Endothelial cell of umbilical vein (primary cell): ENCODE measurements at regions not wholly inside any gene's neighbourhood (a gene's known extent, or its start where the extent isn't known, plus 50 kb on each side); places are given as distances from the start of the nearest gene placed in this dataset.

Experiments used
- BruUV-seq: library from RNA; stranded (reverse); fragments of 400-500 nt; replicated peaks from 2 replicates; lab custom pipeline; 2021; lab: Mats Ljungman, UMichigan
- CTCF ChIA-PET: fragments of 300-600, 350-600 bp; sonication (Branson Sonifier 250); formaldehyde crosslinking; loops from one replicate; lab custom pipeline; 2021; ENCODE audit warnings: antibody characterized with exemption, inconsistent platforms; lab: Charles Lee
- POLR2A ChIA-PET: fragments of 300-600, 350-600 bp; sonication (Branson Sonifier 250); formaldehyde crosslinking; loops from one replicate; lab custom pipeline; 2021; ENCODE audit warnings: antibody characterized with exemption, inconsistent platforms; lab: Charles Lee
- DNase-seq: peaks from one replicate; pipeline ENCODE4 v3.0.0-alpha.2; 2011; ENCODE audit warnings: low read depth, low spot score
- FAIRE-seq: peaks from 2 replicates; lab custom pipeline; 2011; peaks lifted over from hg19 to GRCh38; lab: Jason Lieb, UNC
- H2AFZ ChIP-seq: 2 replicates; pipeline ENCODE4 v1.6.0; 2012; ENCODE audit warnings: low read depth, low read length, control low read depth, inconsistent platforms
- H3K27ac ChIP-seq: 2 replicates; pipeline ENCODE4 v1.5.1; 2011; ENCODE audit warnings: low read depth, mild to moderate bottlenecking, control low read depth, low read length, moderate library complexity; ENCODE audit not compliant: insufficient read depth
- H3K27me3 ChIP-seq, 2 experiments: 2 replicates each; pipeline versions ENCODE4 v1.6.0 to v1.6.1; 2011; ENCODE audit warnings: low read length in 2 of 2, mixed read lengths in 1 of 2; ENCODE audit not compliant: control insufficient read depth in 2 of 2, insufficient read depth in 2 of 2
- H3K36me3 ChIP-seq, 2 experiments: 2 replicates in 1 of 2; 3 replicates in 1 of 2; pipeline ENCODE4 v1.5.1; 2011; ENCODE audit warnings: low read length in 2 of 2, mild to moderate bottlenecking in 1 of 2, moderate library complexity in 1 of 2; ENCODE audit not compliant: control insufficient read depth in 2 of 2, insufficient read depth in 2 of 2; ENCODE audit errors: extremely low read depth in 1 of 2
- H3K4me1 ChIP-seq: 3 replicates; pipeline ENCODE4 v1.5.1; 2011; ENCODE audit warnings: mild to moderate bottlenecking, low read length; ENCODE audit not compliant: control insufficient read depth, insufficient read depth; ENCODE audit errors: extremely low read depth
- H3K4me2 ChIP-seq: 2 replicates; pipeline ENCODE4 v1.6.1; 2011; ENCODE audit warnings: low read length, control low read depth, mixed read lengths; ENCODE audit not compliant: insufficient read depth
- H3K4me3 ChIP-seq, 3 experiments: fragments of 200-600 bp in 1 of 3; sonication (generic), shearing (Covaris generic) in 1 of 3; replicated peaks in 1 of 3; 2 replicates each; pipeline ENCODE4 v1.5.1; 2011 to 2016; ENCODE audit warnings: control low read depth in 3 of 3, low read length in 3 of 3, mild to moderate bottlenecking in 2 of 3, inconsistent platforms in 1 of 3, low read depth in 1 of 3, moderate library complexity in 1 of 3; ENCODE audit not compliant: insufficient read depth in 1 of 3
- H3K79me2 ChIP-seq: 2 replicates; pipeline ENCODE4 v1.6.0; 2012; ENCODE audit warnings: low read length, inconsistent platforms; ENCODE audit not compliant: control insufficient read depth, insufficient read depth
- H3K9ac ChIP-seq: replicated peaks from 2 replicates; pipeline ENCODE3; 2011; ENCODE audit warnings: low read length, control low read depth; ENCODE audit not compliant: insufficient read depth; ENCODE audit errors: extremely low read depth
- H3K9me1 ChIP-seq: replicated peaks from 3 replicates; pipeline ENCODE4 v1.6.0; 2011; ENCODE audit warnings: mild to moderate bottlenecking, low read length; ENCODE audit not compliant: control insufficient read depth, insufficient read depth; ENCODE audit errors: extremely low read depth
- H3K9me3 ChIP-seq: replicated peaks from 2 replicates; pipeline ENCODE4 v1.5.1; 2012; ENCODE audit warnings: low read length, inconsistent platforms; ENCODE audit not compliant: control insufficient read depth, insufficient read depth
- H4K20me1 ChIP-seq: replicated peaks from 2 replicates; pipeline ENCODE3; 2011; ENCODE audit warnings: mild to moderate bottlenecking, low read length; ENCODE audit not compliant: control insufficient read depth, insufficient read depth; ENCODE audit errors: extremely low read depth
- EZH2 ChIP-seq: IDR thresholded peaks from 2 replicates; pipeline ENCODE4 v1.6.1; 2012; ENCODE audit warnings: borderline replicate concordance, low read depth, mild to moderate bottlenecking, moderate library complexity, low read length, inconsistent platforms; ENCODE audit not compliant: severe bottlenecking
- FOS ChIP-seq: IDR thresholded peaks from 2 replicates; pipeline ENCODE4 v1.6.1; 2011; ENCODE audit warnings: mild to moderate bottlenecking, low read length, moderate library complexity, borderline replicate concordance; ENCODE audit not compliant: insufficient read depth
- GATA2 ChIP-seq: IDR thresholded peaks from 2 replicates; pipeline ENCODE4 v1.7.0; 2011; ENCODE audit warnings: low read depth, mild to moderate bottlenecking, moderate library complexity, mixed read lengths, low read length; ENCODE audit not compliant: insufficient read length, insufficient read depth
- JUN ChIP-seq: IDR thresholded peaks from 2 replicates; pipeline ENCODE4 v1.6.1; 2011; ENCODE audit warnings: borderline replicate concordance, low read depth; ENCODE audit not compliant: insufficient read length, insufficient read depth
- MAX ChIP-seq: IDR thresholded peaks from 2 replicates; pipeline ENCODE4 v1.6.1; 2011; ENCODE audit not compliant: insufficient read depth, insufficient read length
- MYC ChIP-seq: IDR thresholded peaks from one replicate; pipeline ENCODE4 v1.6.1; 2011; ENCODE audit warnings: mild to moderate bottlenecking, low read depth, low read length
- POLR2A ChIP-seq: IDR thresholded peaks from 2 replicates; pipeline ENCODE4 v1.6.1; 2012; ENCODE audit warnings: low read depth, mild to moderate bottlenecking, control low read depth, low read length
- POLR2AphosphoS5 ChIP-seq: IDR thresholded peaks from 2 replicates; pipeline ENCODE4 v1.6.1; 2012; ENCODE audit warnings: low read depth, mild to moderate bottlenecking, control low read depth, low read length, moderate library complexity; ENCODE audit not compliant: insufficient read depth
- dilution Hi-C: fragments of 300-500 bp; cut with MboI; formaldehyde crosslinking; loops from one replicate; pipeline ENCODE4 v1.15.0; 2019; ENCODE audit warnings: low sequenced_read_pairs; ENCODE audit not compliant: extremely low pct_ligation_motif_present
- intact Hi-C: fragments of 100-400 bp; cut with micrococcal nuclease; formaldehyde crosslinking; loops from one replicate; pipeline ENCODE4 v1.10.0; 2022
- TF ChIP-seq, protein P1 (sequence below), 2 donors: IDR thresholded peaks; 1 replicate in 1 of 2; 2 replicates in 1 of 2; pipeline ENCODE4 v1.5.1; 2011; ENCODE audit warnings: low read length in 2 of 2, mild to moderate bottlenecking in 2 of 2, moderate library complexity in 2 of 2, control low read depth in 1 of 2, inconsistent platforms in 1 of 2, low read depth in 1 of 2; ENCODE audit not compliant: insufficient read depth in 1 of 2; ENCODE audit errors: extremely low read depth in 1 of 2

DNA sequence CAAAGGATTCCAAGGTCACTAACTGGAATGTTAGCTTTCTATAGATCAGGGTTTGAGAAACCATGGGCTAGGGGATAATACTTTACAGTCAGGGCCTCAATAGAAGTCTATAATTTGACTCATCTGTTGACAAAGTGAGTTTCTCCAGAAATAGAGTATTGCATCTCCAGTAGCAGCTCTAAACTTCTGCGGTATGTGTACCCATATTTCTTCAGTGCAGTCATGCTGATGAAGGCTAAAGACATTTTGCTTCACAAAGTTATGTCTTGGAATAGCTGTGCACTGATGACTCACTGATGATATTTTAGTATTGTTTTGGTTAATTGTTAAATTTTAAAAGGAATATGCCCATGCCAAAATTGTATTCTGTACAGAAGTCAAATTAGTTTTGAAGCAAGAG is 464.9 kb upstream of the AMOT start:
- intact Hi-C loops (no loop called here), dilution Hi-C loops (no loop called here)
- Histone ChIP-seq H3K27me3 (no peaks in the 10 kb centered on the region), H2AFZ (no peak overlapping the region), H3K4me1 (no peaks in the 10 kb centered on the region), H3K27ac (no peak overlapping the region), H3K9me3 (no peaks in the 10 kb centered on the region), H3K9ac (no peak overlapping the region), H3K4me2 (no peak overlapping the region), H4K20me1 (no peaks in the 10 kb centered on the region), H3K9me1 (no peaks in the 10 kb centered on the region), H3K36me3 (no peaks in the 10 kb centered on the region), H3K79me2 (no peaks in the 10 kb centered on the region), H3K4me3 (no peak overlapping the region)
- BruUV-seq, result no TSS peak
- TF ChIP-seq JUN, result no peak
- TF ChIP-seq POLR2AphosphoS5, result no peak
- no peak for TF ChIP-seq GATA2
- ChIA-PET CTCF (no interaction called here), POLR2A (no interaction called here)
- DNase-seq (no peak), FAIRE-seq (no peak)

- Histone ChIP-seq H3K9me3 (no peaks in the 10 kb centered on the region), H3K79me2 (no peaks in the 10 kb centered on the region), H3K9ac (no peak overlapping the region), H3K27ac (no peak overlapping the region), H3K4me3 (no peak overlapping the region), H2AFZ (no peak overlapping the region), H3K36me3 (no peaks in the 10 kb centered on the region), H3K27me3 (no peaks in the 10 kb centered on the region), H3K4me2 (no peak overlapping the region), H3K4me1 (no peaks in the 10 kb centered on the region), H4K20me1 (no peaks in the 10 kb centered on the region), H3K9me1 (no peaks in the 10 kb centered on the region)
- DNase-seq (no peak), FAIRE-seq (no peak)
- intact Hi-C loops, result no loop called here
- TF ChIP-seq POLR2AphosphoS5 (no peak), MYC (no peak), EZH2 (no peak), FOS (no peak), MAX (no peak), JUN (no peak), GATA2 (no peak), POLR2A (no peak)
- TF ChIP-seq, protein P1, sequence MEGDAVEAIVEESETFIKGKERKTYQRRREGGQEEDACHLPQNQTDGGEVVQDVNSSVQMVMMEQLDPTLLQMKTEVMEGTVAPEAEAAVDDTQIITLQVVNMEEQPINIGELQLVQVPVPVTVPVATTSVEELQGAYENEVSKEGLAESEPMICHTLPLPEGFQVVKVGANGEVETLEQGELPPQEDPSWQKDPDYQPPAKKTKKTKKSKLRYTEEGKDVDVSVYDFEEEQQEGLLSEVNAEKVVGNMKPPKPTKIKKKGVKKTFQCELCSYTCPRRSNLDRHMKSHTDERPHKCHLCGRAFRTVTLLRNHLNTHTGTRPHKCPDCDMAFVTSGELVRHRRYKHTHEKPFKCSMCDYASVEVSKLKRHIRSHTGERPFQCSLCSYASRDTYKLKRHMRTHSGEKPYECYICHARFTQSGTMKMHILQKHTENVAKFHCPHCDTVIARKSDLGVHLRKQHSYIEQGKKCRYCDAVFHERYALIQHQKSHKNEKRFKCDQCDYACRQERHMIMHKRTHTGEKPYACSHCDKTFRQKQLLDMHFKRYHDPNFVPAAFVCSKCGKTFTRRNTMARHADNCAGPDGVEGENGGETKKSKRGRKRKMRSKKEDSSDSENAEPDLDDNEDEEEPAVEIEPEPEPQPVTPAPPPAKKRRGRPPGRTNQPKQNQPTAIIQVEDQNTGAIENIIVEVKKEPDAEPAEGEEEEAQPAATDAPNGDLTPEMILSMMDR (IDR thresholded peaks at IDR 0.05; ENCODE audit: extremely low read depth in 1 of 2, insufficient read depth in 1 of 2, low read depth in 1 of 2, low read length in 2 of 2), result no peak
- POLR2A ChIA-PET, result no interaction called here
- dilution Hi-C loops, result no loop called here
- BruUV-seq, result no TSS peak
- CTCF ChIA-PET, result no interaction called here
Measured at GRCh38 chrX:113300580-113300979, 459.9 kb upstream of the AMOT start.
